ENCODE measurements at regions not wholly inside any gene's neighbourhood (a gene's known extent, or its start where the extent isn't known, plus 50 kb on each side); places are given as distances from the start of the nearest gene placed in this dataset.

DNA sequence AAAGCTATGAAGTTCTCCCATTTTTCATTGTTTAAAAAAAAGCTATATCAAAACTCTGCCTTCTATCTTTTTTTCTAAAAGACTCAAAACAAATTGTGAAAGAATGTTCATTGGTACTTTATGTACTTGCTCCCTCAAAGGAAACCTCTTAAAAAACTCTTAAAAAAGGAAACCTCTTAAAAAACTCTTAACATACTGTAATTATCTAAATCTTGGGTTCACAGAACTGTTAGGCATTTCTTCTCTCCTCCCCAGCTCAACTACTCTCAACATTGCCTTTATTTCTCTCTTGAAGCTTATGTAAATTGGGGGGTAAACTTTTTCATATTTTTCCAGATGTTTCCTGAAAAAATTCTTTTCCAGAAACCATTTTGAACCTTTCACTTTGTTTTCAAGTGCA lies 330.5 kb upstream of the SLC39A10 start (continued):
- TF ChIP-seq CEBPZ (IDR thresholded peaks at IDR 0.05; ENCODE audit: low read depth, low read length): no peak

- no peaks in the 10 kb centered on the region for H3K9me3 ChIP-seq (replicated peaks; ENCODE audit: control insufficient read depth, insufficient read depth, low read length)
- H3K4me1 ChIP-seq (ENCODE audit: control insufficient read depth, insufficient read depth, low read length): no peaks in the 10 kb centered on the region
- ChIA-PET POLR2A (interaction anchor here (0.6 kb wide), 1 partner anchor 776 kb away, joined by 5 read pairs; no protein-coding TSS in a partner anchor), RAD21 (ENCODE audit: unreplicated experiment) (interaction anchor here (1.0 to 3.7 kb wide), 4 partner anchors 12 to 254 kb away, joined by 4 to 19 read pairs (median 4); no protein-coding TSS in a partner anchor), SMC1A (ENCODE audit: uncharacterized antibody, unreplicated experiment) (interaction anchor here (0.7 to 3.7 kb wide), 7 partner anchors 8 to 395 kb away, joined by 3 to 15 read pairs (median 4); no protein-coding TSS in a partner anchor), CTCF (interaction anchor here (0.9 to 8.3 kb wide), 5 partner anchors 12 to 455 kb away, joined by 4 to 54 read pairs (median 8); no protein-coding TSS in a partner anchor)
- no peak for FAIRE-seq
- H3K4me3 ChIP-seq: no peak overlapping the region
- no peaks in the 10 kb centered on the region for H3K36me3 ChIP-seq (ENCODE audit: control insufficient read depth in 2 of 2, insufficient read depth in 2 of 2, low read length in 1 of 2)
- H3K27me3 ChIP-seq (replicated peaks in 1 of 2; ENCODE audit: control insufficient read depth in 2 of 2, insufficient read depth in 2 of 2, low read length in 1 of 2): no peaks in the 10 kb centered on the region
- no peak overlapping the region for H2AFZ ChIP-seq (ENCODE audit: control insufficient read depth, low read depth, low read length)
- no peak overlapping the region for H3K9ac ChIP-seq (ENCODE audit: control insufficient read depth, insufficient read depth, low read length)
- H4K20me1 ChIP-seq (ENCODE audit: control insufficient read depth, insufficient read depth): no peaks in the 10 kb centered on the region
- intact Hi-C loops (cut with micrococcal nuclease; ENCODE audit: unreplicated experiment): loop anchor here (5.0 kb wide), 2 partner anchors 615 to 745 kb away; partner anchors contain the start of gene DNAH7
- ATAC-seq: no peak
- H3K4me2 ChIP-seq (ENCODE audit: control insufficient read depth, insufficient read depth): no peak overlapping the region
- no peak for DNase-seq (ENCODE audit: low read depth, low spot score)
- BruUV-seq (replicated peaks): no TSS peak
- WGBS (ENCODE audit: insufficient coverage, insufficient replicate concordance, low lambda C conversion rate, missing lambda C conversion rate): 21% methylated on average over 4 of the region's 4 CpGs
- in situ Hi-C loops (cut with MboI): loop anchor here (10.0 to 25.0 kb wide), 2 partner anchors 742 to 1635 kb away; partner anchors contain the start of gene DNAH7
- TF ChIP-seq TCF3 (IDR thresholded peaks at IDR 0.05; ENCODE audit: borderline replicate concordance, insufficient read depth, low read depth, low read length): no peak
- TF ChIP-seq TCF7 (IDR thresholded peaks at IDR 0.05; ENCODE audit: borderline replicate concordance): no peak
- no peak overlapping the region for H3K27ac ChIP-seq (ENCODE audit: control insufficient read depth, insufficient read depth)
- no peaks in the 10 kb centered on the region for H3K79me2 ChIP-seq (ENCODE audit: control insufficient read depth, insufficient read depth, low read length)
Measured at GRCh38 chr2:195322324-195322723, 334.7 kb upstream of the SLC39A10 start.

Data from GM12878 (cell line).